HL-60 (cell line): ENCODE measurements at regions not wholly inside any gene's neighbourhood (a gene's known extent, or its start where the extent isn't known, plus 50 kb on each side); places are given as distances from the start of the nearest gene placed in this dataset.

Experiments used
- POLR2AphosphoS5 ChIP-seq: IDR thresholded peaks from 2 replicates; pipeline ENCODE4 v1.6.1; 2012; ENCODE audit warnings: low read depth
- TF ChIP-seq, protein P1 (sequence below): IDR thresholded peaks from one replicate; pipeline ENCODE4 v1.5.1; 2011; ENCODE audit warnings: low read length, control low read depth, inconsistent platforms; ENCODE audit not compliant: insufficient read depth

DNA sequence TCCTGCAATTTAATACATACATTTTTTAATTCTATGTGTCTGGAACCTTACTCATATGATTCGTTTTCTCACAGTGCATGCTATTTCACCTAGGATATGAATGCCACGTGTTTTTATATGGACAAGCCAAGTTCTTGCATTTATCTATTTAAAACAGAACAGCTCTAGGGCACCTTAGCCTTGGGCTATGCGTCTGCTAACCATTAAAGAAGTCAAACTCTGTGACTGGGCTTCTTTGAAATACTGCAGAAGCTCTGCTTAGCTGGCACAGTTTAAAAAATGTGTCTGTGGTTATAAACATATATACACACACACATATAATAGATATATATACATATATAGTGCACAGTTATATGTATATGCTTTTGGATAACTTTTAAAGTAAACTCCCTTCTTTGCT lies 890.8 kb upstream of the KLHL29 start:
- TF ChIP-seq, protein P1, sequence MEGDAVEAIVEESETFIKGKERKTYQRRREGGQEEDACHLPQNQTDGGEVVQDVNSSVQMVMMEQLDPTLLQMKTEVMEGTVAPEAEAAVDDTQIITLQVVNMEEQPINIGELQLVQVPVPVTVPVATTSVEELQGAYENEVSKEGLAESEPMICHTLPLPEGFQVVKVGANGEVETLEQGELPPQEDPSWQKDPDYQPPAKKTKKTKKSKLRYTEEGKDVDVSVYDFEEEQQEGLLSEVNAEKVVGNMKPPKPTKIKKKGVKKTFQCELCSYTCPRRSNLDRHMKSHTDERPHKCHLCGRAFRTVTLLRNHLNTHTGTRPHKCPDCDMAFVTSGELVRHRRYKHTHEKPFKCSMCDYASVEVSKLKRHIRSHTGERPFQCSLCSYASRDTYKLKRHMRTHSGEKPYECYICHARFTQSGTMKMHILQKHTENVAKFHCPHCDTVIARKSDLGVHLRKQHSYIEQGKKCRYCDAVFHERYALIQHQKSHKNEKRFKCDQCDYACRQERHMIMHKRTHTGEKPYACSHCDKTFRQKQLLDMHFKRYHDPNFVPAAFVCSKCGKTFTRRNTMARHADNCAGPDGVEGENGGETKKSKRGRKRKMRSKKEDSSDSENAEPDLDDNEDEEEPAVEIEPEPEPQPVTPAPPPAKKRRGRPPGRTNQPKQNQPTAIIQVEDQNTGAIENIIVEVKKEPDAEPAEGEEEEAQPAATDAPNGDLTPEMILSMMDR: no peak
- TF ChIP-seq POLR2AphosphoS5: no peak
